ENCODE measurements at regions not wholly inside any gene's neighbourhood (a gene's known extent, or its start where the extent isn't known, plus 50 kb on each side); places are given as distances from the start of the nearest gene placed in this dataset.

- Histone ChIP-seq H3K4me1 (ENCODE audit: control insufficient read depth, low read length) (no peaks in the 10 kb centered on the region), H3K36me3 (ENCODE audit: control insufficient read depth, low read length) (no peaks in the 10 kb centered on the region), H3K4me2 (ENCODE audit: low read length) (no peak overlapping the region), H3K27ac (ENCODE audit: low read depth, low read length) (no peak overlapping the region), H3K79me2 (ENCODE audit: control insufficient read depth, low read length) (no peaks in the 10 kb centered on the region), H3K9me2 (replicated peaks; ENCODE audit: control insufficient read depth, low read length) (no peaks in the 10 kb centered on the region), H3K4me3 (ENCODE audit: low read length) (no peak overlapping the region), H3K9me3 (ENCODE audit: control insufficient read depth, insufficient read depth, low read length) (no peaks in the 10 kb centered on the region), H3F3A (ENCODE audit: control insufficient read depth, insufficient read depth) (no peaks in the 10 kb centered on the region), H4K20me1 (ENCODE audit: control insufficient read depth, insufficient read depth, low read depth, low read length) (no peaks in the 10 kb centered on the region), H3K27me3 (ENCODE audit: control insufficient read depth, low read length) (no peaks in the 10 kb centered on the region)
- TF ChIP-seq, protein P1, sequence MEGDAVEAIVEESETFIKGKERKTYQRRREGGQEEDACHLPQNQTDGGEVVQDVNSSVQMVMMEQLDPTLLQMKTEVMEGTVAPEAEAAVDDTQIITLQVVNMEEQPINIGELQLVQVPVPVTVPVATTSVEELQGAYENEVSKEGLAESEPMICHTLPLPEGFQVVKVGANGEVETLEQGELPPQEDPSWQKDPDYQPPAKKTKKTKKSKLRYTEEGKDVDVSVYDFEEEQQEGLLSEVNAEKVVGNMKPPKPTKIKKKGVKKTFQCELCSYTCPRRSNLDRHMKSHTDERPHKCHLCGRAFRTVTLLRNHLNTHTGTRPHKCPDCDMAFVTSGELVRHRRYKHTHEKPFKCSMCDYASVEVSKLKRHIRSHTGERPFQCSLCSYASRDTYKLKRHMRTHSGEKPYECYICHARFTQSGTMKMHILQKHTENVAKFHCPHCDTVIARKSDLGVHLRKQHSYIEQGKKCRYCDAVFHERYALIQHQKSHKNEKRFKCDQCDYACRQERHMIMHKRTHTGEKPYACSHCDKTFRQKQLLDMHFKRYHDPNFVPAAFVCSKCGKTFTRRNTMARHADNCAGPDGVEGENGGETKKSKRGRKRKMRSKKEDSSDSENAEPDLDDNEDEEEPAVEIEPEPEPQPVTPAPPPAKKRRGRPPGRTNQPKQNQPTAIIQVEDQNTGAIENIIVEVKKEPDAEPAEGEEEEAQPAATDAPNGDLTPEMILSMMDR (IDR thresholded peaks at IDR 0.05; ENCODE audit: low read depth, low read length, poor library complexity, severe bottlenecking) = no peak
- TF ChIP-seq EZH2phosphoT487 (IDR thresholded peaks at IDR 0.05; ENCODE audit: borderline replicate concordance, low read length) = no peak
Observed at GRCh38 chr3:70885636-70886035, 573.2 kb upstream of the MDFIC2 start.

GRCh38 chr3:70882104-70882503 lies 569.7 kb upstream of the MDFIC2 start:
- Histone ChIP-seq H3K4me1 (ENCODE audit: control insufficient read depth, low read length) (no peaks in the 10 kb centered on the region), H3K9me3 (ENCODE audit: control insufficient read depth, insufficient read depth, low read length) (peaks cover 2% of the 10 kb centered on the region; the same call in 1 of the 2 replicates), H3K36me3 (ENCODE audit: control insufficient read depth, low read length) (no peaks in the 10 kb centered on the region), H4K20me1 (ENCODE audit: control insufficient read depth, insufficient read depth, low read depth, low read length) (no peaks in the 10 kb centered on the region), H3K9me2 (replicated peaks; ENCODE audit: control insufficient read depth, low read length) (no peaks in the 10 kb centered on the region), H3K27me3 (ENCODE audit: control insufficient read depth, low read length) (no peaks in the 10 kb centered on the region), H3K4me2 (ENCODE audit: low read length) (no peak overlapping the region), H3K4me3 (ENCODE audit: low read length) (no peak overlapping the region), H3K79me2 (ENCODE audit: control insufficient read depth, low read length) (no peaks in the 10 kb centered on the region), H3F3A (ENCODE audit: control insufficient read depth, insufficient read depth) (no peaks in the 10 kb centered on the region), H3K27ac (ENCODE audit: low read depth, low read length) (no peak overlapping the region)
- TF ChIP-seq, protein P1 (IDR thresholded peaks at IDR 0.05; ENCODE audit: low read depth, low read length, poor library complexity, severe bottlenecking) = no peak
- no peak for TF ChIP-seq EZH2phosphoT487 (IDR thresholded peaks at IDR 0.05; ENCODE audit: borderline replicate concordance, low read length)

DNA sequence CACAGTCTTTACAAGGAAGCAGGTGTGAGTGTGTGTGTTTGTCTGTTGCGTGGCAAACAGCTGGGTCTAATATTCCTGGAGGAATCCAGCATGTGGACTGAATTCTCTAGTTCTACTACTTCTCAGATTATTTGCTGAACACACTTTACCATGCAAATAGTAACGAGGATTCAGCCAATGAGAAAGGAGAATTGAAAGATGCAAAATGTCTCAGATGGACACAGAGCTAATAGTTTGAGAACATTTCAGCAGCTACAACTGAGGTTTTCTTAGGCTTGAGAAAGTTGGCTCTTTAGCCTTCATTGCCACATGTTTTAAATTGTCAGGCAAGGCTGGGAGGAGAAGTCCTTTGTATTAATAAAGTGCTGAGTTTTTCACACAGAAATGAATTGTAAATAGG lies 568.0 kb upstream of the MDFIC2 start:
- no peaks in the 10 kb centered on the region for H3F3A ChIP-seq (ENCODE audit: control insufficient read depth, insufficient read depth)
- H3K27me3 ChIP-seq (ENCODE audit: control insufficient read depth, low read length) = no peaks in the 10 kb centered on the region
- TF ChIP-seq, protein P1 (IDR thresholded peaks at IDR 0.05; ENCODE audit: low read depth, low read length, poor library complexity, severe bottlenecking) = no peak
- TF ChIP-seq EZH2phosphoT487 (IDR thresholded peaks at IDR 0.05; ENCODE audit: borderline replicate concordance, low read length) = no peak
- H3K9me2 ChIP-seq (replicated peaks; ENCODE audit: control insufficient read depth, low read length) = no peaks in the 10 kb centered on the region
- no peak overlapping the region for H3K4me3 ChIP-seq (ENCODE audit: low read length)
- H4K20me1 ChIP-seq (ENCODE audit: control insufficient read depth, insufficient read depth, low read depth, low read length) = no peaks in the 10 kb centered on the region
- no peak overlapping the region for H3K4me2 ChIP-seq (ENCODE audit: low read length)
- no peaks in the 10 kb centered on the region for H3K4me1 ChIP-seq (ENCODE audit: control insufficient read depth, low read length)
- no peaks in the 10 kb centered on the region for H3K79me2 ChIP-seq (ENCODE audit: control insufficient read depth, low read length)
- no peaks in the 10 kb centered on the region for H3K36me3 ChIP-seq (ENCODE audit: control insufficient read depth, low read length)
- H3K27ac ChIP-seq (ENCODE audit: low read depth, low read length) = no peak overlapping the region
- H3K9me3 ChIP-seq (ENCODE audit: control insufficient read depth, insufficient read depth, low read length) = peaks cover 2% of the 10 kb centered on the region; the same call in 1 of the 2 replicates

Data from DOHH2 (cell line).